ENCODE measurements at regions not wholly inside any gene's neighbourhood (a gene's known extent, or its start where the extent isn't known, plus 50 kb on each side); places are given as distances from the start of the nearest gene placed in this dataset.

GRCh38 chr18:39031647-39032046 lies 1466.0 kb upstream of the CELF4 start:
- Mint-ChIP-seq H3K27me3 (ENCODE audit: low read depth) (no peaks in the 10 kb centered on the region), H3K9me3 (no peaks in the 10 kb centered on the region), H3K27ac (no peak overlapping the region), H3K36me3 (ENCODE audit: low read depth) (no peaks in the 10 kb centered on the region), H3K4me3 (no peak overlapping the region), H3K4me1 (ENCODE audit: low read depth) (no peaks in the 10 kb centered on the region)

GRCh38 chr18:39030124-39030655 lies 1464.6 kb upstream of the CELF4 start:
- H3K27me3 Mint-ChIP-seq (ENCODE audit: low read depth), result no peaks in the 10 kb centered on the region
- H3K4me1 Mint-ChIP-seq (ENCODE audit: low read depth), result no peaks in the 10 kb centered on the region
- no peaks in the 10 kb centered on the region for H3K36me3 Mint-ChIP-seq (ENCODE audit: low read depth)
- no peaks in the 10 kb centered on the region for H3K9me3 Mint-ChIP-seq
- no peak overlapping the region for H3K4me3 Mint-ChIP-seq
- H3K27ac Mint-ChIP-seq, result no peak overlapping the region

GRCh38 chr18:39025531-39025930 lies 1459.9 kb upstream of the CELF4 start:
- Mint-ChIP-seq H3K27ac (no peak overlapping the region), H3K4me3 (no peak overlapping the region), H3K36me3 (ENCODE audit: low read depth) (no peaks in the 10 kb centered on the region), H3K27me3 (ENCODE audit: low read depth) (no peaks in the 10 kb centered on the region), H3K9me3 (no peaks in the 10 kb centered on the region), H3K4me1 (ENCODE audit: low read depth) (no peaks in the 10 kb centered on the region)

- H3K4me1 Mint-ChIP-seq (ENCODE audit: low read depth), result no peaks in the 10 kb centered on the region
- no peak overlapping the region for H3K4me3 Mint-ChIP-seq
- no peak overlapping the region for H3K27ac Mint-ChIP-seq
- no peaks in the 10 kb centered on the region for H3K9me3 Mint-ChIP-seq
- H3K36me3 Mint-ChIP-seq (ENCODE audit: low read depth), result no peaks in the 10 kb centered on the region
- H3K27me3 Mint-ChIP-seq (ENCODE audit: low read depth), result no peaks in the 10 kb centered on the region
These were observed 1454.4 kb upstream of the CELF4 start for GRCh38 chr18:39019989-39020388.

- no peaks in the 10 kb centered on the region for H3K9me3 Mint-ChIP-seq
- H3K27me3 Mint-ChIP-seq (ENCODE audit: low read depth), result no peaks in the 10 kb centered on the region
- no peak overlapping the region for H3K4me3 Mint-ChIP-seq
These were observed 1441.7 kb upstream of the CELF4 start for GRCh38 chr18:39007031-39007902.

GRCh38 chr18:38996056-38996455 lies 1430.5 kb upstream of the CELF4 start:
- H3K36me3 Mint-ChIP-seq (ENCODE audit: low read depth), result no peaks in the 10 kb centered on the region
- peaks cover 3% of the 10 kb centered on the region for H3K9me3 Mint-ChIP-seq
- no peaks in the 10 kb centered on the region for H3K4me1 Mint-ChIP-seq (ENCODE audit: low read depth)
- H3K4me3 Mint-ChIP-seq, result no peak overlapping the region
- no peaks in the 10 kb centered on the region for H3K27me3 Mint-ChIP-seq (ENCODE audit: low read depth)
- no peak overlapping the region for H3K27ac Mint-ChIP-seq

More at GRCh38 chr18:39007031-39007902, 1441.7 kb upstream of the CELF4 start:
- Mint-ChIP-seq H3K36me3 (ENCODE audit: low read depth) (no peaks in the 10 kb centered on the region), H3K27ac (no peak overlapping the region), H3K4me1 (ENCODE audit: low read depth) (no peaks in the 10 kb centered on the region)

- Mint-ChIP-seq H3K27ac (no peak overlapping the region), H3K4me1 (ENCODE audit: low read depth) (no peaks in the 10 kb centered on the region), H3K9me3 (peaks cover 5% of the 10 kb centered on the region), H3K4me3 (no peak overlapping the region), H3K36me3 (ENCODE audit: low read depth) (no peaks in the 10 kb centered on the region), H3K27me3 (ENCODE audit: low read depth) (no peaks in the 10 kb centered on the region)
These were observed 1427.7 kb upstream of the CELF4 start for GRCh38 chr18:38993342-38993741.

- no peak overlapping the region for H3K4me3 Mint-ChIP-seq
- H3K36me3 Mint-ChIP-seq (ENCODE audit: low read depth), result no peaks in the 10 kb centered on the region
- H3K27me3 Mint-ChIP-seq (ENCODE audit: low read depth), result no peaks in the 10 kb centered on the region
- no peaks in the 10 kb centered on the region for H3K4me1 Mint-ChIP-seq (ENCODE audit: low read depth)
- no peaks in the 10 kb centered on the region for H3K9me3 Mint-ChIP-seq
- H3K27ac Mint-ChIP-seq, result no peak overlapping the region
These were observed 1419.4 kb upstream of the CELF4 start for GRCh38 chr18:38984968-38985367.

- Mint-ChIP-seq H3K4me1 (ENCODE audit: low read depth) (no peaks in the 10 kb centered on the region), H3K36me3 (ENCODE audit: low read depth) (no peaks in the 10 kb centered on the region), H3K27ac (no peak overlapping the region), H3K27me3 (ENCODE audit: low read depth) (no peaks in the 10 kb centered on the region), H3K4me3 (no peak overlapping the region), H3K9me3 (no peaks in the 10 kb centered on the region)
These were observed 1416.5 kb upstream of the CELF4 start for GRCh38 chr18:38982072-38982471.

- Mint-ChIP-seq H3K9me3 (no peaks in the 10 kb centered on the region), H3K27ac (no peak overlapping the region), H3K36me3 (ENCODE audit: low read depth) (no peaks in the 10 kb centered on the region), H3K4me1 (ENCODE audit: low read depth) (no peaks in the 10 kb centered on the region), H3K4me3 (no peak overlapping the region), H3K27me3 (ENCODE audit: low read depth) (no peaks in the 10 kb centered on the region)
These were observed 1415.8 kb upstream of the CELF4 start for GRCh38 chr18:38981389-38981788.

GRCh38 chr18:38980420-38980819 lies 1414.8 kb upstream of the CELF4 start:
- Mint-ChIP-seq H3K4me3 (no peak overlapping the region), H3K27ac (no peak overlapping the region), H3K4me1 (ENCODE audit: low read depth) (no peaks in the 10 kb centered on the region), H3K27me3 (ENCODE audit: low read depth) (no peaks in the 10 kb centered on the region), H3K36me3 (ENCODE audit: low read depth) (no peaks in the 10 kb centered on the region), H3K9me3 (no peaks in the 10 kb centered on the region)

GRCh38 chr18:38972571-38972970 lies 1407.0 kb upstream of the CELF4 start:
- no peak overlapping the region for H3K4me3 Mint-ChIP-seq
- no peaks in the 10 kb centered on the region for H3K4me1 Mint-ChIP-seq (ENCODE audit: low read depth)
- no peaks in the 10 kb centered on the region for H3K27me3 Mint-ChIP-seq (ENCODE audit: low read depth)
- no peak overlapping the region for H3K27ac Mint-ChIP-seq
- peaks cover 3% of the 10 kb centered on the region for H3K9me3 Mint-ChIP-seq
- H3K36me3 Mint-ChIP-seq (ENCODE audit: low read depth), result no peaks in the 10 kb centered on the region

GRCh38 chr18:38971881-38972280 lies 1406.3 kb upstream of the CELF4 start:
- Mint-ChIP-seq H3K27ac (no peak overlapping the region), H3K36me3 (ENCODE audit: low read depth) (no peaks in the 10 kb centered on the region), H3K4me3 (no peak overlapping the region), H3K4me1 (ENCODE audit: low read depth) (no peaks in the 10 kb centered on the region), H3K9me3 (peaks cover 3% of the 10 kb centered on the region), H3K27me3 (ENCODE audit: low read depth) (no peaks in the 10 kb centered on the region)

GRCh38 chr18:38966841-38967240 lies 1401.2 kb upstream of the CELF4 start:
- no peaks in the 10 kb centered on the region for H3K36me3 Mint-ChIP-seq (ENCODE audit: low read depth)
- no peak overlapping the region for H3K27ac Mint-ChIP-seq
- no peak overlapping the region for H3K4me3 Mint-ChIP-seq
- peaks cover 3% of the 10 kb centered on the region for H3K9me3 Mint-ChIP-seq
- no peaks in the 10 kb centered on the region for H3K4me1 Mint-ChIP-seq (ENCODE audit: low read depth)
- H3K27me3 Mint-ChIP-seq (ENCODE audit: low read depth), result no peaks in the 10 kb centered on the region

- H3K9me3 Mint-ChIP-seq, result peaks cover 3% of the 10 kb centered on the region
- H3K4me1 Mint-ChIP-seq (ENCODE audit: low read depth), result no peaks in the 10 kb centered on the region
These were observed 1398.5 kb upstream of the CELF4 start for GRCh38 chr18:38963943-38964660.

More at GRCh38 chr18:38963943-38964660, 1398.5 kb upstream of the CELF4 start:
- no peak overlapping the region for H3K27ac Mint-ChIP-seq
- no peak overlapping the region for H3K4me3 Mint-ChIP-seq
- peaks cover 3% of the 10 kb centered on the region for H3K27me3 Mint-ChIP-seq (ENCODE audit: low read depth)
- no peaks in the 10 kb centered on the region for H3K36me3 Mint-ChIP-seq (ENCODE audit: low read depth)

Measured in T-helper 1 cell treated with Interleukin-12 subunit alpha and Interleukin-12 subunit beta and Interleukin-4 antibody, amounts not matched to agents 30 μg/mL and 1 μg/mL, for 36 hours (primary cell).